ENCODE measurements at regions not wholly inside any gene's neighbourhood (a gene's known extent, or its start where the extent isn't known, plus 50 kb on each side); places are given as distances from the start of the nearest gene placed in this dataset.

DNA sequence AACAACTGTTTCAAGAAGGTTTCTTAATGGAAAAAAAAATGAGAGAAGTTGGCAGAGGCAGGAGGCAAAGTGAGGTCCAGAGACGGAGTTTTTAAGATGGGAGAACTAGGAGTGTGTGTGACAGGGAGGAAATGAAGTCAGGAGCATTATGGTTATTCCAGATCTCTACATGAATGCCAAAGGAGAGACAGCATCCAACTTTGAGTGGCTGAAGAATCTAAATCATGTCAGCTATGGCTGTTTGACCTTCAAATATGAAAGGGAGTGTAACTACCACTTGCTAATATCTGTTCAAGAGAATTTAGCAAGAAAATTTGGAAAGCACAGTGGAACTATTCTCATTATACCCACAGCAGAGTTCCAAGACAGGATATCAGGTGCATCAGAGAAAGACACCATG is 81.2 kb upstream of the CCBE1 start:
- H3K36me3 ChIP-seq: no peaks in the 10 kb centered on the region
- no peak overlapping the region for H3K4me3 ChIP-seq
- WGBS, 2 donors (ENCODE audit: low coverage in 1 of 2): 55 to 92% methylated on average over 1 of the region's 1 CpG
- H3K4me1 ChIP-seq: no peaks in the 10 kb centered on the region
- no peaks in the 10 kb centered on the region for H3K9me3 ChIP-seq
- H3K27ac ChIP-seq: no peak overlapping the region
- no peak for ATAC-seq
- TF ChIP-seq EP300 (IDR thresholded peaks at IDR 0.05) (no peak), POLR2AphosphoS5 (IDR thresholded peaks at IDR 0.05) (no peak), POLR2A (IDR thresholded peaks at IDR 0.05) (no peak)
- TF ChIP-seq, protein P1, sequence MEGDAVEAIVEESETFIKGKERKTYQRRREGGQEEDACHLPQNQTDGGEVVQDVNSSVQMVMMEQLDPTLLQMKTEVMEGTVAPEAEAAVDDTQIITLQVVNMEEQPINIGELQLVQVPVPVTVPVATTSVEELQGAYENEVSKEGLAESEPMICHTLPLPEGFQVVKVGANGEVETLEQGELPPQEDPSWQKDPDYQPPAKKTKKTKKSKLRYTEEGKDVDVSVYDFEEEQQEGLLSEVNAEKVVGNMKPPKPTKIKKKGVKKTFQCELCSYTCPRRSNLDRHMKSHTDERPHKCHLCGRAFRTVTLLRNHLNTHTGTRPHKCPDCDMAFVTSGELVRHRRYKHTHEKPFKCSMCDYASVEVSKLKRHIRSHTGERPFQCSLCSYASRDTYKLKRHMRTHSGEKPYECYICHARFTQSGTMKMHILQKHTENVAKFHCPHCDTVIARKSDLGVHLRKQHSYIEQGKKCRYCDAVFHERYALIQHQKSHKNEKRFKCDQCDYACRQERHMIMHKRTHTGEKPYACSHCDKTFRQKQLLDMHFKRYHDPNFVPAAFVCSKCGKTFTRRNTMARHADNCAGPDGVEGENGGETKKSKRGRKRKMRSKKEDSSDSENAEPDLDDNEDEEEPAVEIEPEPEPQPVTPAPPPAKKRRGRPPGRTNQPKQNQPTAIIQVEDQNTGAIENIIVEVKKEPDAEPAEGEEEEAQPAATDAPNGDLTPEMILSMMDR (IDR thresholded peaks at IDR 0.05): no peak
- H3K27me3 ChIP-seq: no peaks in the 10 kb centered on the region

DNA sequence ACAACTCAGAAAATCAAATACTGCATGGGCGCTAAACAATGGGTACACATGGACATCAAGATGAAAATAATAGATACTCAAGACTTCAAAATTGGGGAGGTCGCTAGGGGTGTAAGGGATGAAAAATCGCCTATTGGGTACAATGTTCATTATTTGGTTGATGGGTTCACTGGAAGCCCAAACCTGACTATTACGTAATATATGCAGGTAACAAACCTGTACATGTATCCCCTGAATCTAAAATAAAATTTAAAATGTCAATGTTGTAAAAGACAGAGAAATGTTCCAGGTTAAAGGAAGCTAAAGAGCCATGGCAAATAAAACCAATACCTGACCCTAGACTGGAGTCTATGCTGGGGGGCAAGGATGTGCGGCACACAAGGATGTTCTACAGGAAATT is 80.4 kb upstream of the CCBE1 start:
- no peaks in the 10 kb centered on the region for H3K27me3 ChIP-seq
- TF ChIP-seq POLR2AphosphoS5 (IDR thresholded peaks at IDR 0.05) (no peak), EP300 (IDR thresholded peaks at IDR 0.05) (no peak), POLR2A (IDR thresholded peaks at IDR 0.05) (no peak)
- TF ChIP-seq, protein P1 (IDR thresholded peaks at IDR 0.05): no peak
- no peaks in the 10 kb centered on the region for H3K9me3 ChIP-seq
- no peak overlapping the region for H3K4me3 ChIP-seq
- H3K4me1 ChIP-seq: no peaks in the 10 kb centered on the region
- no peak overlapping the region for H3K27ac ChIP-seq
- H3K36me3 ChIP-seq: no peaks in the 10 kb centered on the region
- 92 to 97% methylated on average over 4 to 5 of the region's 5 CpGs for WGBS, 2 donors (ENCODE audit: low coverage in 1 of 2)
- ATAC-seq: no peak

DNA sequence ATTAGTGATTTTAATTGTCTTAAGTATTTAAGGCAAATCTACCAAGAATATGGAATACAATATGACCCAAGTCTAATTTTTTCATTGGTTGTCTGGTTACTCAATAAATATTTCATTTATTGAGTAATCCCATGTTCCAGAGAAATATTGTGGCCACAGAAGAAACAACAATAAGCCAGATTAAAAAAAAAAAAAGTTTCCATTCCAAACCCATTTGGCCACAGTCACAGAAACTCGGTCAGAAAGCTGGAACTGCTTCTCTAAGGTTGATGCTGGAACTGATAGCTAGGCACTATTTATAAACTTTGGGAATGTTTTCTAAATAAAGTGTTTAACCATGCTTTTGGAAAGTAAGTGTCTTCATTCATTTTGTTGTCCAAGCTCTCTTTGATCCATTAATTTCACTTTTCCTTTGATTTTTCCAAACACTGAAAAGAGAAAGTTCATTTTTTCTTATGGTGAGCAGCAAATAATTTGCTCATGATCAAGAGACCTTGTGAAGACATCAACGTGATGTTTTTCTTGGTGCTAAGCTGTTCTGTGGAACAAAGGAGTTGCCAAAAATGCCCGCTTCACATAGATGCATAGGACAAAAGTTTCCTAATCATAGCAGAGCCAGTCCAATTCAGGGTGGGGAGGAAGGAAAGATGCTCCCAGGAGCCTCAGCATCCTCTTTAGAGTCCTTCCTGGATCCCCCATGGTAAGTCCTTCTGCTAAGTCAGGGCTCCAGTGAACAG is 72.1 kb upstream of the CCBE1 start:
- ATAC-seq: peak; percentile 25
- 60 to 63% methylated on average over 3 of the region's 3 CpGs for WGBS, 2 donors (ENCODE audit: low coverage in 1 of 2)

DNA sequence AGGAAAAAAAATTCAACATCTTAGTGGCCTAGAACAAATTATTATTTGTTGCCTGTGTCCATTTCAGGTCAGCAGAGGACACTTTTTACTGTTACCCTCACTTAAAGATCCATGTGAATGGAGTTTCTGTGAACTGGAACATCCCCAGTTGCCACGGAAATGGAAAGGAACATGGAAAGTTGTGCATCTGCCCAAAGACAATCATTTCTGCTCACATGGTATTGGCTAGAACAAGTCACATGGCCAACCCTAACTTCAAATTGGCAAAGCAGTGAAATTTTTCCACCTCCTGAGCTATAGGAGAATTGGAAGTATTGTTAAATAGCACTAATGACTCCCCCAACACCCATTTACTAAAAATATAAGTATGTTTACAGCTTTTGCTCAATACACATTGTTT is 71.2 kb upstream of the CCBE1 start:
- Histone ChIP-seq H3K9me3 (peaks cover 0 to 7% (median 0%) of the 10 kb centered on the region in 3 donors), H3K36me3 (no peaks in the 10 kb centered on the region), H3K27ac (no peak overlapping the region), H3K27me3 (peaks cover 4% of the 10 kb centered on the region), H3K4me3 (no peak overlapping the region), H3K4me1 (no peaks in the 10 kb centered on the region)
- WGBS, 2 donors (ENCODE audit: low coverage in 1 of 2): 77 to 86% methylated on average over 1 of the region's 1 CpG
- ATAC-seq: no peak
- no peak for TF ChIP-seq EP300 (IDR thresholded peaks at IDR 0.05)
- no peak for TF ChIP-seq POLR2A (IDR thresholded peaks at IDR 0.05)
- TF ChIP-seq, protein P1 (IDR thresholded peaks at IDR 0.05): no peak
- no peak for TF ChIP-seq POLR2AphosphoS5 (IDR thresholded peaks at IDR 0.05)

More for the DNA sequence above, 72.1 kb upstream of the CCBE1 start:
- Histone ChIP-seq H3K36me3 (no peaks in the 10 kb centered on the region), H3K27me3 (peaks cover 4% of the 10 kb centered on the region), H3K4me3 (no peak overlapping the region), H3K9me3 (peaks cover 0 to 7% (median 0%) of the 10 kb centered on the region in 3 donors), H3K4me1 (no peaks in the 10 kb centered on the region), H3K27ac (peak overlapping the region in 1 of 4 donors; percentile 7)
- TF ChIP-seq POLR2A (IDR thresholded peaks at IDR 0.05) (no peak), EP300 (IDR thresholded peaks at IDR 0.05) (no peak), POLR2AphosphoS5 (IDR thresholded peaks at IDR 0.05) (no peak)
- TF ChIP-seq, protein P1 (IDR thresholded peaks at IDR 0.05): no peak

DNA sequence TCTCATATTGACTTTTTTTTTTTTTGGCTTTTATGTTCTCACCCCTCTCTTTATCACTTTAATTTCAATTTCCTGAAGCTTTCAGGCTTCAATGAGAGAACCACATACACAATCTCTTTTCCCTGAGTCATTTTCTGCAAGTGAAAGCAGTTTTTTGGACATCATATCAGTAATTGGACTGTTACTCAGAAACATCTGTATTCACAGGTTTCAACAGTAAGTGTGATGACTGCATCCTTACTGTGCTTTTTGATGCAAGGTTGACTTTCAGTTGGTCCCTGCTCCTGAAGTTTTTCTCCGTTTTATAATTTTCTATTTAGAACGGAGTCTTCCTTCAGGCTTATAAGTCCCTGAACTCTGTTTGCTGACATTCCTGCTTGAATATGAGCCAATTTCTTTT is 70.5 kb upstream of the CCBE1 start:
- H3K4me3 ChIP-seq: no peak overlapping the region
- H3K9me3 ChIP-seq: peaks cover 0 to 7% (median 0%) of the 10 kb centered on the region in 3 donors
- no peak for ATAC-seq
- TF ChIP-seq POLR2A (IDR thresholded peaks at IDR 0.05) (no peak), POLR2AphosphoS5 (IDR thresholded peaks at IDR 0.05) (no peak), EP300 (IDR thresholded peaks at IDR 0.05) (no peak)
- TF ChIP-seq, protein P1 (IDR thresholded peaks at IDR 0.05): no peak
- H3K4me1 ChIP-seq: no peaks in the 10 kb centered on the region
- no peak overlapping the region for H3K27ac ChIP-seq
- H3K36me3 ChIP-seq: no peaks in the 10 kb centered on the region
- H3K27me3 ChIP-seq: peaks cover 4% of the 10 kb centered on the region
- 60 to 72% methylated on average over 1 to 2 of the region's 2 CpGs for WGBS, 2 donors (ENCODE audit: low coverage in 1 of 2)
